Natural killer cell (primary cell): ENCODE measurements at regions not wholly inside any gene's neighbourhood (a gene's known extent, or its start where the extent isn't known, plus 50 kb on each side); places are given as distances from the start of the nearest gene placed in this dataset.
"Not testable (repeated sequence)": the region's sequence is repeated elsewhere in the genome, so short reads cannot be mapped to it uniquely, and the experiment has no call there.

Source experiments
- ATAC-seq, 3 donors: fragments of 150-1000 bp in 2 of 3; fragments of 200-7000 bp in 1 of 3; cut with Tn5 transposase; 1 replicate in 1 of 3; 2 replicates in 2 of 3; pipeline ENCODE4 v1.10.0; 2021; ENCODE audit warnings: mild to moderate bottlenecking in 2 of 3, moderate library complexity in 2 of 3
- DNase-seq, 2 donors: peaks; one replicate each; pipeline versions ENCODE4 v3.0.0 to v3.0.0-alpha.2; 2013 to 2021; ENCODE audit warnings: mixed read lengths in 1 of 2
- H3K27ac ChIP-seq: one replicate; pipeline ENCODE4 v1.5.1; 2013; ENCODE audit warnings: mild to moderate bottlenecking, low read length
- H3K27me3 ChIP-seq: one replicate; pipeline ENCODE4 v1.6.1; 2013; ENCODE audit warnings: low read length; ENCODE audit not compliant: control insufficient read depth, insufficient read depth
- H3K36me3 ChIP-seq: one replicate; pipeline ENCODE4 v1.6.1; 2013; ENCODE audit warnings: low read length; ENCODE audit not compliant: control insufficient read depth, insufficient read depth
- H3K4me1 ChIP-seq: one replicate; pipeline ENCODE4 v1.6.1; 2013; ENCODE audit warnings: low read length; ENCODE audit not compliant: control insufficient read depth, insufficient read depth
- H3K4me3 ChIP-seq: one replicate; pipeline ENCODE4 v1.5.1; 2013; ENCODE audit warnings: low read length
- H3K9me3 ChIP-seq: one replicate; pipeline ENCODE4 v1.6.1; 2013; ENCODE audit warnings: low read length; ENCODE audit not compliant: control insufficient read depth, insufficient read depth
- H3K27ac Mint-ChIP-seq, 2 donors: one replicate each; pipeline ENCODE4 v1.8.0; 2022; ENCODE audit warnings: mild to moderate bottlenecking in 2 of 2, mixed read lengths in 2 of 2, moderate library complexity in 1 of 2
- H3K27me3 Mint-ChIP-seq, 2 donors: one replicate each; pipeline ENCODE4 v1.8.0; 2022; ENCODE audit warnings: low read depth in 2 of 2, mixed read lengths in 2 of 2
- H3K36me3 Mint-ChIP-seq: one replicate; pipeline ENCODE4 v1.8.0; 2022; ENCODE audit warnings: mixed read lengths
- H3K4me1 Mint-ChIP-seq, 2 donors: one replicate each; pipeline ENCODE4 v1.8.0; 2022; ENCODE audit warnings: mixed read lengths in 2 of 2
- H3K4me3 Mint-ChIP-seq: one replicate; pipeline ENCODE4 v1.8.0; 2022; ENCODE audit warnings: mild to moderate bottlenecking, moderate library complexity, mixed read lengths
- H3K9me3 Mint-ChIP-seq, 2 donors: one replicate each; pipeline ENCODE4 v1.8.0; 2022; ENCODE audit warnings: mixed read lengths in 2 of 2
- CTCF ChIP-seq: fragments of 200-600 bp; IDR thresholded peaks from one replicate; pipeline ENCODE4 v1.8.0; 2022; ENCODE audit warnings: antibody characterized with exemption
- WGBS: methylation state at CpG from one replicate; pipeline ENCODE4 v1.1.7; 2013; ENCODE audit warnings: missing lambda C conversion rate; ENCODE audit not compliant: insufficient coverage; 5-methylcytosine and 5-hydroxymethylcytosine counted together
- intact Hi-C: fragments of 100-400 bp; cut with micrococcal nuclease; formaldehyde crosslinking; loops from one replicate; pipeline ENCODE4 v1.14.2; 2022

DNA sequence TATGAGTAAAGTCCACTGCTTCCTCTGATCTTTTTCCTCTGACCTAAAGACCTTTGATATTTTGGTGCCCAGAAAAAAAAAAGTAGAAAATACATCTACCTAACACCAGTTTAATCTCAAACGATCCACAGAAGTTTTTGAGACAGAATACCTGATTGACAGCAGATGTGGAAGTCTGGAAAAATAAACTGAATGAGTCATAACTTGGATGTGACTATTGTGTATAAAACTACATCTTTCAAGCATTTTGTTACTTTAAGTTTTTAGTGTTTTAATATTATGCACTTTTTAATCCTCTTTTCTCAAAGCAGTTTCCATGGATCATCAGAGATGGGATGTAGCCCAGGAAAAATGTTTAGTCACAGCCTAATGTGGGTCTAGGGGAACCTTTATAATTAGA, 216.1 kb downstream of the SLITRK1 start:
- intact Hi-C loops = no loop called here
- no peaks in the 10 kb centered on the region for H3K36me3 ChIP-seq
- H3K4me1 Mint-ChIP-seq = no peaks in the 10 kb centered on the region
- no peak overlapping the region for H3K27ac ChIP-seq
- ATAC-seq = no peak
- DNase-seq = no peak
- no peaks in the 10 kb centered on the region for H3K4me1 ChIP-seq
- H3K27ac Mint-ChIP-seq = no peak overlapping the region
- WGBS = no CpG with 5 or more reads among the region's 1 CpG
- no peak overlapping the region for H3K4me3 ChIP-seq
- H3K9me3 ChIP-seq = peaks cover 4% of the 10 kb centered on the region
- peaks cover 11 to 14% of the 10 kb centered on the region in 2 donors for H3K9me3 Mint-ChIP-seq
- H3K27me3 ChIP-seq = no peaks in the 10 kb centered on the region
- no peak overlapping the region for H3K4me3 Mint-ChIP-seq
- TF ChIP-seq CTCF = no peak
- H3K36me3 Mint-ChIP-seq = peaks cover 16% of the 10 kb centered on the region
- H3K27me3 Mint-ChIP-seq = no peaks in the 10 kb centered on the region

GRCh38 chr13:83657281-83657680, 225.0 kb downstream of the SLITRK1 start:
- Mint-ChIP-seq H3K27me3 (no peaks in the 10 kb centered on the region), H3K36me3 (no peaks in the 10 kb centered on the region), H3K4me3 (no peak overlapping the region), H3K27ac (no peak overlapping the region), H3K9me3 (peaks cover 18% of the 10 kb centered on the region in 2 donors), H3K4me1 (no peaks in the 10 kb centered on the region)
- no peaks in the 10 kb centered on the region for H3K9me3 ChIP-seq
- no peak for ATAC-seq
- H3K27ac ChIP-seq = no peak overlapping the region
- H3K36me3 ChIP-seq = no peaks in the 10 kb centered on the region
- no peak for TF ChIP-seq CTCF
- no peak overlapping the region for H3K4me3 ChIP-seq
- intact Hi-C loops = no loop called here
- DNase-seq = no peak
- no peaks in the 10 kb centered on the region for H3K27me3 ChIP-seq
- 82% methylated on average over 1 of the region's 2 CpGs for WGBS
- no peaks in the 10 kb centered on the region for H3K4me1 ChIP-seq

GRCh38 chr13:83642617-83643016, 239.7 kb downstream of the SLITRK1 start:
- H3K27ac Mint-ChIP-seq, H3K36me3 Mint-ChIP-seq, H3K4me3 Mint-ChIP-seq, H3K9me3 ChIP-seq, ATAC-seq, H3K4me1 Mint-ChIP-seq, H3K4me3 ChIP-seq, intact Hi-C loops, DNase-seq, H3K27ac ChIP-seq, H3K27me3 Mint-ChIP-seq, H3K27me3 ChIP-seq, H3K36me3 ChIP-seq, H3K4me1 ChIP-seq: not testable (repeated sequence)
- WGBS = 61% methylated on average over 3 of the region's 3 CpGs
- H3K9me3 Mint-ChIP-seq = peaks cover 23 to 26% of the 10 kb centered on the region in 2 donors

- H3K27ac Mint-ChIP-seq = no peak overlapping the region
- H3K27me3 Mint-ChIP-seq = no peaks in the 10 kb centered on the region
These were observed 247.7 kb downstream of the SLITRK1 start for GRCh38 chr13:83634601-83635000.

More at GRCh38 chr13:83634601-83635000, 247.7 kb downstream of the SLITRK1 start:
- WGBS = 80% methylated on average over 2 of the region's 2 CpGs
- no peaks in the 10 kb centered on the region for H3K9me3 ChIP-seq
- H3K36me3 ChIP-seq = no peaks in the 10 kb centered on the region
- H3K4me3 ChIP-seq = no peak overlapping the region
- no peak for TF ChIP-seq CTCF
- H3K4me1 ChIP-seq = no peaks in the 10 kb centered on the region
- Mint-ChIP-seq H3K36me3 (no peaks in the 10 kb centered on the region), H3K4me1 (no peaks in the 10 kb centered on the region), H3K9me3 (peaks cover 12 to 16% of the 10 kb centered on the region in 2 donors), H3K4me3 (no peak overlapping the region)
- no peak for DNase-seq
- H3K27me3 ChIP-seq = no peaks in the 10 kb centered on the region
- intact Hi-C loops = no loop called here
- ATAC-seq = no peak
- H3K27ac ChIP-seq = no peak overlapping the region
